Uterus (tissue), 2 donors: ENCODE measurements at regions not wholly inside any gene's neighbourhood (a gene's known extent, or its start where the extent isn't known, plus 50 kb on each side); places are given as distances from the start of the nearest gene placed in this dataset.

Source experiments
- POLR2A ChIP-seq, 2 donors: fragments of 450-650 bp; IDR thresholded peaks; one replicate each; pipeline ENCODE4 v1.6.1; 2016; ENCODE audit warnings: antibody characterized with exemption in 2 of 2, mild to moderate bottlenecking in 1 of 2, moderate library complexity in 1 of 2
- TF ChIP-seq, protein P1 (sequence below), 4 experiments: fragments of 200-600 bp in 2 of 4; fragments of 450-650 bp in 2 of 4; sonication (generic) in 2 of 4; IDR thresholded peaks; one replicate each; pipeline ENCODE4 v1.5.1; 2016 to 2019; ENCODE audit warnings: antibody characterized with exemption in 4 of 4, mild to moderate bottlenecking in 2 of 4, moderate library complexity in 1 of 4

DNA sequence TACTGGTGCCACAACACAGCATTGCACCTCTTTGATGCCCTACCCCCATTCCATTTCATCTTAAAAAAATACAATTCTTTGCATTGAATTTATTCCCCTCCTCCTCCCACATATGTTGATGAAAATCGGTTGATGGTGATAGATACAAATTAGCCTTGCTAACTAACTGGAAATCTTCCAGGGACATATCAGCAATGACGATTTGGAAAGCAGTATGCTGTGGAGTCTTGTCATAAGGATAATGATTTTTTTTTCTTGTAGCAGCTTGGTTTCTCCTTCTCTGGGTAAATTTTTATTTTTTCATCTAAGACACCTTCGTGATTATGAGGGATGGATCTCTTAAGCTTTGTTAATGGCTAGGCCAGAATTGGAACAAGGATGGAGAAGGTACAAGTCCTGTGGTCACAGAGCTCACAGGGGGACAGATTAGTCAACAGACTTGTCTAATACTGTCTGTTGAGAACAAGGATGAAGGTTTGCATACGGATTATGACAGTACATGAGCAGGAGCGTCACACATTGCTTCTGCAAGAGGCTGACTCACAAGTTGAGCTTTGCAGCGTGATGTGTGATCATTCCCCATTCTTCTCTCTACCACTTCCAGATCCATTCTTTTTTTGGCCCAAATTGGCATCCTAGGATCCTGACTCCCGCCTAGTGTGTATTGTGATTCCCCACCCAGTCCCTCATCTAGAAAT is 233.1 kb upstream of the FERMT1 start:
- TF ChIP-seq, protein P1, sequence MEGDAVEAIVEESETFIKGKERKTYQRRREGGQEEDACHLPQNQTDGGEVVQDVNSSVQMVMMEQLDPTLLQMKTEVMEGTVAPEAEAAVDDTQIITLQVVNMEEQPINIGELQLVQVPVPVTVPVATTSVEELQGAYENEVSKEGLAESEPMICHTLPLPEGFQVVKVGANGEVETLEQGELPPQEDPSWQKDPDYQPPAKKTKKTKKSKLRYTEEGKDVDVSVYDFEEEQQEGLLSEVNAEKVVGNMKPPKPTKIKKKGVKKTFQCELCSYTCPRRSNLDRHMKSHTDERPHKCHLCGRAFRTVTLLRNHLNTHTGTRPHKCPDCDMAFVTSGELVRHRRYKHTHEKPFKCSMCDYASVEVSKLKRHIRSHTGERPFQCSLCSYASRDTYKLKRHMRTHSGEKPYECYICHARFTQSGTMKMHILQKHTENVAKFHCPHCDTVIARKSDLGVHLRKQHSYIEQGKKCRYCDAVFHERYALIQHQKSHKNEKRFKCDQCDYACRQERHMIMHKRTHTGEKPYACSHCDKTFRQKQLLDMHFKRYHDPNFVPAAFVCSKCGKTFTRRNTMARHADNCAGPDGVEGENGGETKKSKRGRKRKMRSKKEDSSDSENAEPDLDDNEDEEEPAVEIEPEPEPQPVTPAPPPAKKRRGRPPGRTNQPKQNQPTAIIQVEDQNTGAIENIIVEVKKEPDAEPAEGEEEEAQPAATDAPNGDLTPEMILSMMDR (IDR thresholded peaks at IDR 0.05), result no peak
- TF ChIP-seq POLR2A (IDR thresholded peaks at IDR 0.05), result no peak
